GM19328 (cell line): ENCODE measurements at regions not wholly inside any gene's neighbourhood (a gene's known extent, or its start where the extent isn't known, plus 50 kb on each side); places are given as distances from the start of the nearest gene placed in this dataset.

Experiments
- ATAC-seq: cut with Tn5 transposase; IDR thresholded peaks from one replicate; pipeline ENCODE4 v1.9.1; 2021; ENCODE audit warnings: mild to moderate bottlenecking, moderate library complexity; ENCODE audit not compliant: unreplicated experiment

GRCh38 chr17:77867308-77867781, 91.2 kb upstream of the TNRC6C start:
- ATAC-seq, result no peak

- no peak for ATAC-seq
These were observed 90.4 kb upstream of the TNRC6C start for GRCh38 chr17:77867976-77868713.

- ATAC-seq, result no peak
These were observed 89.4 kb upstream of the TNRC6C start for GRCh38 chr17:77869041-77869599.

GRCh38 chr17:77869665-77870132, 88.8 kb upstream of the TNRC6C start:
- peak; percentile 62 for ATAC-seq

GRCh38 chr17:77872199-77872598, 86.3 kb upstream of the TNRC6C start:
- ATAC-seq, result no peak

GRCh38 chr17:77872714-77873499, 85.6 kb upstream of the TNRC6C start:
- no peak for ATAC-seq

GRCh38 chr17:77873500-77874302, 84.8 kb upstream of the TNRC6C start:
- no peak for ATAC-seq

- ATAC-seq, result no peak
These were observed 84.0 kb upstream of the TNRC6C start for GRCh38 chr17:77874303-77875050.

- no peak for ATAC-seq
These were observed 83.3 kb upstream of the TNRC6C start for GRCh38 chr17:77875051-77875780.

GRCh38 chr17:77875881-77876509, 82.5 kb upstream of the TNRC6C start:
- no peak for ATAC-seq

- ATAC-seq, result no peak
These were observed 81.5 kb upstream of the TNRC6C start for GRCh38 chr17:77877036-77877435.

- no peak for ATAC-seq
These were observed 80.7 kb upstream of the TNRC6C start for GRCh38 chr17:77877646-77878355.

GRCh38 chr17:77879226-77879895, 79.1 kb upstream of the TNRC6C start:
- ATAC-seq, result no peak

- ATAC-seq, result no peak
These were observed 78.6 kb upstream of the TNRC6C start for GRCh38 chr17:77879896-77880280.

- no peak for ATAC-seq
These were observed 77.6 kb upstream of the TNRC6C start for GRCh38 chr17:77880711-77881450.

GRCh38 chr17:77881545-77881944, 77.0 kb upstream of the TNRC6C start:
- no peak for ATAC-seq

GRCh38 chr17:77882040-77882439, 76.5 kb upstream of the TNRC6C start:
- ATAC-seq, result no peak
